ENCODE measurements at regions not wholly inside any gene's neighbourhood (a gene's known extent, or its start where the extent isn't known, plus 50 kb on each side); places are given as distances from the start of the nearest gene placed in this dataset.
"Not testable (repeated sequence)": the region's sequence is repeated elsewhere in the genome, so short reads cannot be mapped to it uniquely, and the experiment has no call there.

DNA sequence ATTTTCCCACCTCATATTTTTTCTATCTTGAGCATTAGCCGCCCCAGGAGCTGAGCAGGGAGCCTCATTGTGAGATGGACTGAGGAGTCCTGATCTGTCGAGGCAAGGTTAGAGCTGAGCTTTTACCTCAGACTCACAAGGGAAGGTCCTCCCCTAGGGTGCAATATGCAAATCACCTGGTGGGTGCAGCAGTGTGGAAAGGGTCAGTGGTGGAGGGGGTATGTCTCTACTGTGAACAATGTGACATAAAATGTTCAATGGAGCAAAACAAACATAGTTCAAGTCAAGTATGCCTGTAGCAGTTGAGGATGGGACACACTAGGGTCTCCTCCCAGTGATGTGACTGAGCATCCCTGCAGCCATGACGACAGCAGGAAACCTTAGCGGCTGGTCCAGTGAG lies 219.2 kb downstream of the ANKRD36 start:
- H3K4me3 ChIP-seq (ENCODE audit: low read length in 2 of 2); intact Hi-C loops (cut with DNase I); H3K27me3 ChIP-seq (ENCODE audit: control insufficient read depth in 1 of 2, insufficient read depth in 2 of 2, low read length in 1 of 2); DNase-seq; H3K4me1 ChIP-seq (ENCODE audit: control insufficient read depth in 1 of 2, insufficient read depth in 2 of 2, low read length in 2 of 2); H3K9me3 ChIP-seq (ENCODE audit: control insufficient read depth, low read length); H3K36me3 ChIP-seq (ENCODE audit: control insufficient read depth in 1 of 2, insufficient read depth in 2 of 2, low read length in 1 of 2); ATAC-seq (ENCODE audit: low FRiP score); H3K27ac ChIP-seq (ENCODE audit: low read depth in 1 of 2, low read length in 2 of 2): not testable (repeated sequence)
- no CpG with 5 or more reads among the region's 4 CpGs for WGBS, 2 donors

GRCh38 chr2:97321936-97322713 lies 209.2 kb downstream of the ANKRD36 start:
- H3K27ac ChIP-seq (ENCODE audit: low read depth in 1 of 2, low read length in 2 of 2); H3K4me3 ChIP-seq (ENCODE audit: low read length in 2 of 2); H3K27me3 ChIP-seq (ENCODE audit: control insufficient read depth in 1 of 2, insufficient read depth in 2 of 2, low read length in 1 of 2); H3K4me1 ChIP-seq (ENCODE audit: control insufficient read depth in 1 of 2, insufficient read depth in 2 of 2, low read length in 2 of 2); H3K9me3 ChIP-seq (ENCODE audit: control insufficient read depth, low read length); H3K36me3 ChIP-seq (ENCODE audit: control insufficient read depth in 1 of 2, insufficient read depth in 2 of 2, low read length in 1 of 2); DNase-seq; intact Hi-C loops (cut with DNase I); ATAC-seq (ENCODE audit: low FRiP score): not testable (repeated sequence)
- no CpG with 5 or more reads among the region's 9 CpGs for WGBS, 2 donors

DNA sequence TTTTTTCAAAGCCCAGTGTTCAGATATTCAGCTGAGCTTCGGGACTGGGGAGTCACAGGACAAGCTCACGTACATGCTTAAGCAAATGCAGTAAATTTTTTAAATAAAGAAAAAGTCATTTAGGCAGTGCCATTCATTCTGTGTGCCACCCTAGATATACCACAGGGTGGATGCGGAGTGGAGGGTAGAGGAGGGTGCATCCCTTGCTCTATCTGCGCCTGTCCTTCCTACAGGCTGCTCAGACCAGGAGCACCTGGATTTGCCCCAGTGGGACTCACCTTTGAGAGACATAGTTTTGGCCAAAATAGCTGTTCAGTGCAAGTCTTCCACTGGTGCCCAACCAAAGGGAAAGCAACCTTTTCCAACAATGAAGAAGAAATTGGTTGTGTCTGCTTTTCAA lies 202.4 kb downstream of the ANKRD36 start:
- H3K27ac ChIP-seq (ENCODE audit: low read depth in 1 of 2, low read length in 2 of 2); H3K27me3 ChIP-seq (ENCODE audit: control insufficient read depth in 1 of 2, insufficient read depth in 2 of 2, low read length in 1 of 2); ATAC-seq (ENCODE audit: low FRiP score); H3K4me1 ChIP-seq (ENCODE audit: control insufficient read depth in 1 of 2, insufficient read depth in 2 of 2, low read length in 2 of 2); H3K36me3 ChIP-seq (ENCODE audit: control insufficient read depth in 1 of 2, insufficient read depth in 2 of 2, low read length in 1 of 2); H3K9me3 ChIP-seq (ENCODE audit: control insufficient read depth, low read length); DNase-seq; H3K4me3 ChIP-seq (ENCODE audit: low read length in 2 of 2); intact Hi-C loops (cut with DNase I): not testable (repeated sequence)
- 89 to 91% methylated on average over 2 of the region's 4 CpGs for WGBS, 2 donors

DNA sequence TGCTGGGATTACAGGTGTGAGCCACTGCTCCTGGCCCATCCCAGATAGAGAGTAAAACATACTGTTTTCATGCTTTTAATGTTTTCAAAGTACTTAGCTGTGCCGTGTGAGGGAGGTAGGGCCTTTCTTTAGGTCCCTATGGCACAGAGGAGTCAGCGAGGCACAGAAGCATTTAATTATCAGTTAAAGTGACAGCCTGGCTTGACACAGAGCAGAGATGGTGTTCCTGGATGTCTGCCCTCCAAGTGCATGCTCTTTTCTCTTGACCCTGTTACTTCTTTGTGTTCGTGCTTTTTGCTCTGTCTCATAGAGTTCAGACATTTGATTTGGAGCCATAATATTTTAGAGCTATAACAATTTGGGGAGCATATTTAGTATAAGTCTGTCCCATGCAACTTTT lies 199.5 kb downstream of the ANKRD36 start:
- H3K4me1 ChIP-seq (ENCODE audit: control insufficient read depth in 1 of 2, insufficient read depth in 2 of 2, low read length in 2 of 2); H3K36me3 ChIP-seq (ENCODE audit: control insufficient read depth in 1 of 2, insufficient read depth in 2 of 2, low read length in 1 of 2); DNase-seq; intact Hi-C loops (cut with DNase I); H3K27ac ChIP-seq (ENCODE audit: low read depth in 1 of 2, low read length in 2 of 2); ATAC-seq (ENCODE audit: low FRiP score); H3K27me3 ChIP-seq (ENCODE audit: control insufficient read depth in 1 of 2, insufficient read depth in 2 of 2, low read length in 1 of 2); H3K4me3 ChIP-seq (ENCODE audit: low read length in 2 of 2); H3K9me3 ChIP-seq (ENCODE audit: control insufficient read depth, low read length): not testable (repeated sequence)
- 50 to 55% methylated on average over 2 of the region's 3 CpGs for WGBS, 2 donors

DNA sequence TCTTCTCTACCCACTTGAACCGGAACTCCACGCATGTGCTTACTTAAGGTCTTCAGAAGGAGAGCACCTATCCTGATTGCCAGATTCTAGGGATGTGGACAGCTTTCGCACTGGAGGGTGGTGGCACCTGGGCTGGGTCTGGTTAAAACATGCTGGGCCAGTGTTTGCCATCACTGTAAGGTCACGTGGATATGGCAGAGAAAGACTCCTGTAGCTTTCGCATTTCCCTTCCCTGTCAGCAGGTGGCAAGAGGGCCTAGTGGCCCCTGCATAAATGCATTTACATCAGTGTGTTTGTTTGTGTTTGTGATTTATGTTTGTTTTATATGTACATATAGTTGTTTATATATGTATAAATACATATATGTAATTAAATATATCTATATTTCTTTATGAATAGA lies 192.5 kb downstream of the ANKRD36 start:
- no CpG with 5 or more reads among the region's 5 CpGs for WGBS, 2 donors
- not testable (repeated sequence) for H3K27me3 ChIP-seq (ENCODE audit: control insufficient read depth in 1 of 2, insufficient read depth in 2 of 2, low read length in 1 of 2); ATAC-seq (ENCODE audit: low FRiP score)

DNA sequence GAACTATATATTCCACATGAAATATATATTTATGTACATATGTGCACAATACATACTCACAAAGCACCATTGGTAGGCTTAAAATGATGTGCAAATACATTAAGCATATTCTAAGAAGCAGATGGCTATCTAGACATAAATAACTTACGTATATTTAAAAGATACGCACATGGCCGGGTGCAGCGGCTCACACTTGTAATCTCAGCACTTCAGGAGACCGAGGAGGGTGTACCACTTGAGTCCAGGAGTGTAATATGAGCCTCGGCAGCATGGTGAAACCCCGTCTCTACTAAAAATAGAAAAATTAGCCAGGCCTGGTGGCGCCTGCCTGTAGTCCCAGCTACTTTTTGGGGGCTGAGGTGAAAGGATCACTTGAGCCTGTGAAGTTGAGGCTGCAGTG lies 189.9 kb downstream of the ANKRD36 start:
- WGBS, 2 donors, result 48% methylated on average over 7 of the region's 8 CpGs; no CpG with 5 or more reads in 1 of the 2 donors
- H3K9me3 ChIP-seq (ENCODE audit: control insufficient read depth, low read length); H3K4me1 ChIP-seq (ENCODE audit: control insufficient read depth in 1 of 2, insufficient read depth in 2 of 2, low read length in 2 of 2); H3K4me3 ChIP-seq (ENCODE audit: low read length in 2 of 2); DNase-seq; H3K27ac ChIP-seq (ENCODE audit: low read depth in 1 of 2, low read length in 2 of 2); intact Hi-C loops (cut with DNase I); H3K36me3 ChIP-seq (ENCODE audit: control insufficient read depth in 1 of 2, insufficient read depth in 2 of 2, low read length in 1 of 2); ATAC-seq (ENCODE audit: low FRiP score); H3K27me3 ChIP-seq (ENCODE audit: control insufficient read depth in 1 of 2, insufficient read depth in 2 of 2, low read length in 1 of 2): not testable (repeated sequence)

More for the DNA sequence above, 192.5 kb downstream of the ANKRD36 start:
- H3K4me1 ChIP-seq (ENCODE audit: control insufficient read depth in 1 of 2, insufficient read depth in 2 of 2, low read length in 2 of 2); DNase-seq; H3K36me3 ChIP-seq (ENCODE audit: control insufficient read depth in 1 of 2, insufficient read depth in 2 of 2, low read length in 1 of 2); H3K9me3 ChIP-seq (ENCODE audit: control insufficient read depth, low read length); H3K4me3 ChIP-seq (ENCODE audit: low read length in 2 of 2); intact Hi-C loops (cut with DNase I); H3K27ac ChIP-seq (ENCODE audit: low read depth in 1 of 2, low read length in 2 of 2): not testable (repeated sequence)

DNA sequence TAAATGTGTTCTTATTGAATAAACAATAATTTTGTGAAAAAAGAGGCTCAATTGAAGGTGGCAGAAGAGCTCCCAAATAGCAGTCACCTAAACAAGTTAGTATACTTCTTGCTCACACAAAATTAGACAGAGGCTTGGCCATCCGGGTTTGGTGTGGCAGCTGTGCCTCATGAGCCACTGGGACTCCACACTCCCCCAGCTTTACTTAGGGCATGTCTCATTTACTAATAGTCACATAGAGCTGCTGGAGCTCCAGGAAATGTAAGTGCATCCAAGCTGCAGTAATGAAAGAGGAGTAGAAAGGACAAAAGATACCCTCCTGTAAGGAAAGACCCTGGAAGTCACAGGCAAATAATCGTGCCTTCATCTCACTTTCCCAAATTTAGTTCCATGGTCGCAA lies 188.8 kb downstream of the ANKRD36 start:
- intact Hi-C loops (cut with DNase I); H3K27me3 ChIP-seq (ENCODE audit: control insufficient read depth in 1 of 2, insufficient read depth in 2 of 2, low read length in 1 of 2); H3K4me3 ChIP-seq (ENCODE audit: low read length in 2 of 2); H3K4me1 ChIP-seq (ENCODE audit: control insufficient read depth in 1 of 2, insufficient read depth in 2 of 2, low read length in 2 of 2); H3K9me3 ChIP-seq (ENCODE audit: control insufficient read depth, low read length); DNase-seq; ATAC-seq (ENCODE audit: low FRiP score); H3K27ac ChIP-seq (ENCODE audit: low read depth in 1 of 2, low read length in 2 of 2); H3K36me3 ChIP-seq (ENCODE audit: control insufficient read depth in 1 of 2, insufficient read depth in 2 of 2, low read length in 1 of 2): not testable (repeated sequence)
- no CpG with 5 or more reads among the region's 3 CpGs for WGBS, 2 donors

All from aorta (tissue), 5 donors.